ENCODE measurements at regions not wholly inside any gene's neighbourhood (a gene's known extent, or its start where the extent isn't known, plus 50 kb on each side); places are given as distances from the start of the nearest gene placed in this dataset.
"Not testable (repeated sequence)": the region's sequence is repeated elsewhere in the genome, so short reads cannot be mapped to it uniquely, and the experiment has no call there.

DNA sequence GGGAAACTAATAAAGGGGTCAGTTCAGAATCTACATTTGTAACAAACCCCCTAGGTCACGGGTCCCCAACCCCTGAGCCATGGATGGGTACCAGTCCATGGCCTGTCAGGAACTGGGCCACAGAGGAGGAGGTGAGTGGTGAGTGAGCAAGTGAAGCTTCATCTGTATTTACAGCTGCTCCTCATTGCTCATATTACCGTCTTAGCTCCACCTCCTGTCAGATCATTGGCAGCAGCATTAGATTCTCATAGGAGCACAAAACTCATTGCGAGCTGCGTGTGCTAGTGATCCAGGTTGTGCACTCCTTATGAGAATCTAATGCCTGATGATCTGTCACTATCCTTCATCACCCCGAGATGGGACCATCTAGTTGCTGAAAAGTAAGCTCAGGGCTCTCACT lies 88.4 kb upstream of the MPP7 start:
- no peak for DNase-seq (ENCODE audit: low spot score)

DNA sequence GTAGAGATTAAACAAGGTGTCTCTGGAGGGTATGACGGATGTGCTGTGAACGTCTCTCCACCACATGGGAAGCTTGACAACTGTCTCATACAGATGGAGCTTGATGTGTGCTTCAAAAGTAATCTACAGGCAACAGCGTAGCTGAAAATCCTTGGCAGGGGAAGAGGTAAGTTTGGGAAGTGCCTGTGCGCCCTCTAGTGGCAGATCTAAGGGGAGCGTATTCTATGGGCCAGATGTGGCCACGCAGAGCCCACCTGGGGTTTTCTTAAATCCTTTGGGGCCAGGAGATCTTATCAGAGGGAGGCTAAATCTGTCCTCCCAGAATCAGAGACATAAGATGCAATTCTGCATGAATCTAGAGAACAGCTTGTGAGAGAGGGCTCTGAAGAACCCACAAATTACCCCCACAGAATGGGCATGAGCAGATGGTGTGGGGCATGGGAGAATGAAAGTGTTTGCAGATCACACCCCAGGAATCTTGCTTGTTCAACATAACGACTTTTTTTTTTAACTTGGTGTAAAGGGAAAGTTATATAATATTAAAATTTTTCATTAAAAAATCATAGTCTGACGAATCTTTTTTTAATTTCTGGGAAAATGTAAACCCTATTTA lies 91.2 kb upstream of the MPP7 start:
- peak; percentile 68 for DNase-seq (ENCODE audit: low spot score)

DNA sequence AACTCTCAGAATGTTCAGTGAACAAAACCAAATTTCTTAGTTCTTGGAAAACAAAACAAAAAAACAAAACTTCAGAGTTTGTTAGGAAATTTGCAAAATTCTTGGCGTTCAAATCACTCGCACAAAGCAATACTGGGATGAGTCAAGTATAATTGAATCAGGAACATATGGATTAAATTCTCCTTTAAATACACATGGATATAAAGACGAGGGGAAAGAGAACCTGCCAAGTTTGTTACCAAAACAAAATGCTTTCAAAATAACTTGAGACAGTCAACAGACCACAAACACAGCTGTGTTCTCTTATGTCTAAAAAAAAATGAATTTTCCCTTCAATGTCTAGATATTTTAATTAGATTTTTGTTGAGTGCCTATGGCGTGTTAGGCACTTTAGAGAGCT lies 93.5 kb upstream of the MPP7 start:
- no peak for DNase-seq (ENCODE audit: low spot score)

DNA sequence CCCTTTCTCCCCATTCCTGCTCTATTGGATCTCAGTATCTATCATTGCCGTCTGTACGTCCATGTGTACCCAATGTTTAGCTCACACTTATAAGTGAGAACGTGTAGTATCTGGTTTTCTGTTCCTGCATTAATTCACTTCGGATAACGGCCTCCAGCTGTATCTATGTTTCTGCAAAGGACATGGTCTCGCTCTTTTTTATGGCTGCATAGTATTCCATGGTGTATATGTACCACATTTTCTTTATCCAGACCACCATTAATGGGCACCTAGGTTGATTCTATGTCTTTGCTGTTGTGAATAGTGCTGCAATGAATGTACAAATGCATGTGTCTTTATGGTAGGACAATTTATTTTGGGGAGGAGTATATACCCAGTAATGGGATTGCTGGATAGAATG lies 94.4 kb upstream of the MPP7 start:
- DNase-seq (ENCODE audit: low spot score): no peak

DNA sequence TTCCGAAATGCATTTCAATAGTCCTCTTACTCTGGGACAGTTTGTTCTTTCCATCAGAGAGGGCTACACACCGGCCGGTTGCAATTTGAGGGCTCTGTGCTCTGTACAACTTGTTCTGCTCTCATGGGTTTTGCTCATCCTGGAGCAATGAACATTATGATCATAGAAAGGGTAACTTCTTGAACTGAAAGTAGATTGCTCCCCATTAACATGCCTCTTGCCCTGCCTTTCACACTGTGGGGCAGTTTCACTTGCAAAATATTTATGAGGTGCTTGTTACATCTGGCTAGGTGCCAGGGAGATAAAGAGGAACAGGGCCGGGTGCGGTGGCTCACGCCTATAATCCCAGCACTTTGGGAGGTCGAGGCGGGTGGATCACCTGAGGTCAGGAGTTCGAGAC lies 97.3 kb upstream of the MPP7 start:
- DNase-seq (ENCODE audit: low spot score): no peak

DNA sequence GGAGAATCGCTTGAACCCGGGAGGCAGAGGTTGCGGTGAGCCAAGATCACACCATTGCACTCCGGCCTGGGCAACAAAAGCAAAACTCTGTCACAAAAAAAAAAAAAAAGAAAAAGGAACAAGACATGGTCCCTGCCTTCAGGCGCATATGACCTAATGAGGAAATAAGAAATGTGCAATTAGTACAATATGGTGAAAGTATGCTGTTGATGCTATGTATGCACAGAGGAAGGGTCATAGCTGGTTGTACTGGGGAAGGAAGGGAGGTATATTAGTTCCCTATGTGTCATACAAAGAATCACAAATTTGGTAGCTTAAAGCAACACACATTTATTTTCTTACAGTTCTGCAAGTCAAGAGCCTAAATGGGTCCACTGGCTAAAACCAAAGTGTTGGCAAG lies 97.8 kb upstream of the MPP7 start:
- DNase-seq (ENCODE audit: low spot score): no peak

DNA sequence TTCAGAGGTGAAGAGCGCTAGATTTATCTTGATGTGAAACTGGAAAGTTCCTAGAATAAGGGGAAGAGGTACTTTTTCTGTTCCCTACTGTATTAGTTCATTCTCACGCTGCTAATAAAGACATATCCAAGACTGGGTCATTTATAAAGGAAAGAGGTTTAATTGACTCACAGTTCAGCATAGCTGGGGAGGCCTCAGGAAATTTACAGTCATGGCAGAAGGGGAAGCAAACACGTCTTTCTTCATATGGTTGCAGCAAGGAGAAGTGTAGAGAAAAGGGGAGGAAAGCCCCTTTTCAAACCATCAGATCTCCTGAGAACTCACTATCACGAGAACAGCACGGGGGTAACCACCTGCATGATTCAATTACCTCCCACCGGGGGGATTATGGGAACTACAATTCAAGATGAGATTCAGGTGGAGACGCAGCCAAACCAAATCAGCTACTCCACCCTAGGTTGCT lies 99.8 kb upstream of the MPP7 start:
- DNase-seq (ENCODE audit: low spot score): not testable (repeated sequence)

DNA sequence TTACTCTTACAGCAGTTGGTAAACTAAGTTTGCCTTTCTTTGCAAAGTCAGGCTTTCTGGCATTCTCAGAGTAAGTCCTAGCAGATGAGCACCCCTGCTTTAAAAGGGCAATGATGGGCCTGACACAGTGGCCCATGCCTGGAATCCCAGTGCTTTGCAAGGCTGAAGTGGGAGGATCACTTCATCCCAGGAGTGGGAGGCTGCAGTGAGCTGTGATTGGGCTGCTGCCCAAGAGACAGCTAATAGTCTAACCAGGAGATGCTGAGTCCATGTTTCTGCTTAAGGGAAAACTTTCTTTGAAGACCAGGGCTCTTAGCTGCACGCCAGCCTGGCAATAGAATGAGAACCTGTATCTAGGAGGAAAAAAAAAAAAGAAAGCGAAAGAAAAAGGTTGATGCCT lies 100.2 kb upstream of the MPP7 start:
- no peak for DNase-seq (ENCODE audit: low spot score)

DNA sequence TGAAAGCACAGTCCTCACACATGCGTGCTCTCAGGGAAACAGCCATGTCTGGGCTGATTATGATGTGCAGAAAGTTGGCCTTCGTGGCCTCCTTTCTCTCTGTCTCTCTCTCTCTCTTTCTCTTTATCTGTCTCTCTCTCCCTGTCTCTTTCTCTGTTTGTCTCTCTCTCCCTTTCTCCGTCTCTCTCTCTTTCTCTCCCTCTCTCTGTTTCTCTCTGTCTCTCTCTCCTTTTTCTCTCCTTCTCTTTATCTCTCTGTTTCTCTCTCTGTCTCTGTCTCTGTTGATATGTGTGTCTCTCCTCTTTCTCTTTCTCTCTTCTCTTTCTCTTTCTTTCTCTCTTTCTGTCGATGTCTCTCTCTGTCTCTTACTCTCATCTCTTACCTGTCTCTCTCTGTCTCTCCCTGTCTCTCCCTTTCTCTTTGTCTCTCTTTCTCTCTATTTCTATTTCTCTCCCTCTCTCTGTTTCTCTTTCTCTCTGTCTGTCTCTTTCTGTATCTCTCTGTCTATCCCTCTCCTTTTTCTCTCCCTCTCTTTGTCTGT lies 105.4 kb upstream of the MPP7 start:
- DNase-seq (ENCODE audit: low spot score): no peak

DNA sequence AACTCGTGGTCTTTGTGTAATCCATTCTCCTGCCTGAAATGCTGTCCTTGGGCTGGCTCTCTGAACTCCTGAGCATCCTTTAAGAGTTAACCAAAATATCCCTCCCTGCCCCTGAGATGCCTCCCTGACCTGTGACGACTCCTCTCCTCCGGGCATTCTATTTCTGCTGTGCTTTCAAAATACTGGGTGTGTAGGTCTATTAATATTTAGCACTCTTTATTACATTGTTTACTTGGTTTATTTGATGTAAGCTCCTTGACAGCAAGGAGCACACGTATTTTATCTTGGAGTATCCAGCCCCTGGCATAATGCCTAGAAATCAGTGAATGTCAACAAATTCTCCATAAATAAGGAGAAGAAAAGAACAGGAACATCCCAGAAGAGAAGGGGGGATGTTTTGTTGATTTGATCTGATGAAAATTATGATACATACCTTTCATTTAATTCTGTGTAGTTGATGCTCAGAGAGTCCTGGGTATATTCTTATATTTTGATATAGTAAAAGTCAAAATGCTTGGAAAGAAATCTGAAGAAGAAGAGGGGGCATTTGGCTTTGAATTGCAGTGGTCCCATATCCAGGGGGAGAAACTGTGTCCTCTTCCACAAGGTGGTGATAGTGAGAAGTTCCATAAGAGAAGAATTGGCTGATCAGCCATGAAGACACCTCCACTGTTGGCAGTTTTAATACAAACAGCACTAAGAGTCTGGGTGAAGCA lies 107.7 kb upstream of the MPP7 start:
- DNase-seq (ENCODE audit: low spot score): no peak

DNA sequence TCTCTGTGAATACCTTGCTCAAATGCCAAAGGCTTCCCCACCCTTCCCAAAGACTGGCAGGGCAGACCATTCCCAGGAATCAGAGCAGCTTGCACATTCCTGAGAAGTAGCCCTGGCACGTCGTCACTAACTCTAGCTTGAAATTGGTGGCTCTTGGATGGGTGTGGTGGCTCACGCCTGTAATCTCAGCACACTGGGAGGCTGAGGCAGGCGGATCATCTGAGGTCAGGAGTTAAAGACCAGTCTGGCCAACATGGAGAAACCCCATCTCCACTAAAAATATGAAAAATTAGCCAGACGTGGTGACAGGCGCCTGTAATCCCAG lies 108.2 kb upstream of the MPP7 start:
- DNase-seq (ENCODE audit: low spot score): no peak

DNA sequence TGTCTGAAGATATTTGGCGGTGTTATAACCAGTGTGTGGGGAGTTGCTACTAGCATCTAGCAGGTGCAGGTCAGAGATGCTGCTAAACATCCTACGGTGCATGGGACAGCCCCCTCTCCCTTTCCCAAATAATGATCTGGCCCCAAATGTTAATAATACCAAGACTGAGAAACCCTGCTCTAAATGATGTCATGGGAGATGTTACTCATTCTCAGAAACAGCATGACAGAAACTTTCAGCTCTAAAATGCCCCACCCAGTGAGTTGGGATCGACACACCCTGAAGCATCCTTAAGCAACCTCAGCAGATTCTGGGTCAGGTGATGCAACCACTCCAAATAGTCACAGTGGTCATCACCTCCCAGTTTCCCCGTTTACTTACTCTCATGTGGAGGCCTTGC lies 108.8 kb upstream of the MPP7 start:
- DNase-seq (ENCODE audit: low spot score): no peak

DNA sequence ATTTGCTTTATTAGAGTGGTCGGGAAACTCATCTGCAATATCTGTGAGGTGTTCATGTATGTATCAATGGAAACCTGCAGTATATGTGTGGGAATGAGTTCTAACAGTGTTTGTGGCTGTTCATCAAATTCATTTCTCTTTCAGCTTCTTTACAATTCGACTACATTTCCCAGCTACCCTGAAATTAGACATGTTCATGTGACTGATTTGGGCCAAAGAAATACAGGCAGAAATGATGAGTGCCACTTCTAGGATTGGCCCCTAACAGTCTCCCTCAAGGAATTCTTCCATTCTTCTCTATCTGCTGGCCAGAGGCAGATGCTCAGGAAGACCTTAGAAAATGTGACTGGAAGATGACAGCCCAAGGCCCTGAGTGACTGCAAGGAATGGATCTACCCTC lies 114.8 kb upstream of the WAC start:
- no peak for DNase-seq (ENCODE audit: low spot score)

DNA sequence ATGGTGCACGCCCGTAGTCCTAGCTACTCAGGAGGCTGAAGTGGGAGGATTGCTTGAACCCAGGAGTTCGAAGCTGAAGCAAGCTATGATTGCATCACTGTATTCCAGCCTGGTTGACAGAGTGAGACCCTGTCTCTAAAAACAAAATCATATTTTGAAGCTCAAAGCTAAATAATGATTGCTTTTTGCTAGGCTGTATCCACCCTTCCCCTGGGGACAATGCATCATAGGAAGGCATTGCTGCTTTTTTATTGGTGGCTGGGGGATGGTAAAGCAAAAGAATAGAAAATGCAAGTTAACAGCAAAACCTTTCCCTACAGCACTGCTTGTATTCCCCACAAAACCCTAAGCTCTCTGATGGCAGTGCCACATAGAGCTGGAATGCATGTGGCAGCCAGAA lies 107.5 kb upstream of the WAC start:
- no peak for DNase-seq (ENCODE audit: low spot score)

DNA sequence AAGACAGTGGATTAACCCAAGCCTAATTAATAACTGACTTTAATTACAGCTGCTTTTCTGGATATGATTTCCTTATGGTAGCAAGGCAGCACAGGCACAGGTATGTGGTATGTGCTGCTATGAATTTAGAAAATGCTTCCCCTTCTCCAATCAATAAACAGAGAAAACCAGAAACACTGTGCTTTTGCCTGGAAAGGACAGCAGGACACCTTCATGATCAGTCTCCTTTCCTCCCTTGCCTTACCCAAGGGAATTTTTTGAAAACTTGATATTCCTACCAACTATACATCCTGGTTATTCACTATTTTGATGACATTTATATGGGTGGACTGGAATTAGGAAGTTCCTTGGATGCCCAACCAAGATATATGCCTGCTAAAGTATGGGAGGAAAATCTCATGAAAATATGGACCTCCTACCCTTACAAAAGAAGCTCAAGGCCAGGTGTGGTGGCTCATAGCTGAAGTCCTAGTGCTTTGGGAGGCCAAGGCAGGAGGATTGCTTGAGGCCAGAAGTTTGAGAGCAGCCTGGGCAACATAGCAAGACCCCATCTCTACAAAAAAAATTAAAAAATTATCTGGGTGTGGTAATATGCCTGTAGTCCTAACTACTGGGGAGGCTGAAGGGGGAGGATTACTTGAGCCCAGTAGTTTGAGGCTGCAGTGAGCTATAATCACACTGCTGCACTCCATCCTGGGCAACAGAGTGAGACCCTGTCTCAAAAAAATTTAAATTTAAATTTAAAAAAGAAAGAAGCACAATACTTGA lies 106.3 kb upstream of the WAC start:
- no peak for DNase-seq (ENCODE audit: low spot score)

DNA sequence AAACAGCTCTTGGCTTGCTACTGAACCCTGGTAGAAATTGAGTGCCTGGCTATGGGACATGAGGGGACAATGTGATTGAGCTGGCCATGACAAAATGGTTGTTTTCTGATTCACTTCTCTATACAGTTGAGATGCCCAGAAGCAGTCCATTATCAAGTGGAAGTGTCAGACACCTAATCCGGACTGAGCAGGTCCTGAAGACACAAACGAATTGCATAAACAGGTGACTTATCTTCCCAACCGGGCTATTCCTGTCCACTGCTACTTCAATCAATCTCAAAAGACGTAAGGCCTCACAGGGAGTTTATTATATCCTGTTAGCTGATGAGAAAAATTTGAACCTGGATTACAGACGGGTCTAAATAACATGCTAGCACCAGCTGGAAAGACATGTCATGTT lies 105.5 kb upstream of the WAC start:
- DNase-seq (ENCODE audit: low spot score): no peak

DNA sequence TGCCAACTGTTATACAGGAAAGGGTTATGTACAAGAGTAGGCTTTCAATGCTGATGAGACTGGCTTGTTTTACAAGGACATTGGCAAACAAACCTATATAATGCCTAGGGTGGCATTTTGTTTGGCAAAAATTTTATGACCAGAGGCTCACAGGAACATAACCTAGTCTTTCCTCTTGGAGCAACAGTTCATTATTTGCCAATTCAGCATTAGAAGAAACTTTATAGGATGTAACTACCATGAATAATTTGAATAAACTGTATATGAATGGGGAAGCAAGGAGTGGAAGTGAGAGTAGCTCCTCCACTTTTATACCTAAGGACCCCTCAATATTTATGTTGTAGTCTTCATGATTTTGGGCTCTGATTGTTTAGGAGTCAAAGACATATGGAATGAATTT lies 103.9 kb upstream of the WAC start:
- DNase-seq (ENCODE audit: low spot score): no peak

DNA sequence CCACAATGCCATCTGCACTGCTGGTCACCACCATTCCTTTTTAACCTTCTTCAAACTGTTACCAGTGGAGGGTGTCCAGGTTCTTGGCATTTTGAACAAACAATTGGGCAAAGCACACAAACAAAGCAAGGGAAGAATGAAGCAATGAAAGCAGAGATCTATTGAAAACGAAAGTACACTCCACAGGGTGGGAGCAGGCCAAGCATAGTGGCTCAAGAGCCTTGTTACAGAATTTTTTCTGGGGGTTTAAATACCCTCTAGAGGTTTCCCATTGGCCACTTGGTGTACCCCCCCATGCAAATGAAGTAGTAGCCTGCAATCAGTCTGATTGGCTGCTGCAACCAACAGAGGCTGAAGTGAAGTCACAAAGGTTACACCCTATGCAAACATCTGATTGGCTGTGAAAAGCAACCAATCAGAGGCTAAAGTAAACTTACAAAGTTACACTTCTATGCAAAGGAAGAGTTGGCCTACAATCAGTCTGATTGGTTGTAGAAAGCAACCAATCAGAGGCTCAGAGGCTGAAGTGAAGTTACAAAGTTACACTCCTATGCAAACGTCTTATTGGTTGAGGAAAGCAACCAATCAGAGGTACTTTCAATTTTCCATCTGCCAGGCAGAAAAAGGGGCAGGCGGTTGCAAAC lies 103.2 kb upstream of the WAC start:
- peak; percentile 76 for DNase-seq (ENCODE audit: low spot score)

DNA sequence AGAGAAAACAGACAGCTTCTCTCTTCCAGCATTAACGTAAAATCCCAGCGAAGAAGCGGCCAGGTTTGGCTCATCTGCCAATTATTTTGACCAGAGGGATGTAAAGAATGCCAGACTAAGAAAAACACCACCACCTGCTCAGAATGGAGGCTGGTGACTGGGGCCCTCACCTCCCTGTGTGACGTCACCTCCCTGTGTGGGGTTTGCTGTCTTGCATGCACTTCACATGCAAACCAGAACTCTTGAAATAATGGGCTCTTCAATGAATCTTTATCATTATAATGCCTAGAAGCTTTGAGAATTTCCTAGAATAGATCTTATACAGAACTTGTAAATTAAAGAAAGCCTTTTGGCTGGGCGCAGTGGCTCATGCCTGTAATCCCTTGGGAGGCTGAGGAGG lies 101.8 kb upstream of the WAC start:
- DNase-seq (ENCODE audit: low spot score): no peak

DNA sequence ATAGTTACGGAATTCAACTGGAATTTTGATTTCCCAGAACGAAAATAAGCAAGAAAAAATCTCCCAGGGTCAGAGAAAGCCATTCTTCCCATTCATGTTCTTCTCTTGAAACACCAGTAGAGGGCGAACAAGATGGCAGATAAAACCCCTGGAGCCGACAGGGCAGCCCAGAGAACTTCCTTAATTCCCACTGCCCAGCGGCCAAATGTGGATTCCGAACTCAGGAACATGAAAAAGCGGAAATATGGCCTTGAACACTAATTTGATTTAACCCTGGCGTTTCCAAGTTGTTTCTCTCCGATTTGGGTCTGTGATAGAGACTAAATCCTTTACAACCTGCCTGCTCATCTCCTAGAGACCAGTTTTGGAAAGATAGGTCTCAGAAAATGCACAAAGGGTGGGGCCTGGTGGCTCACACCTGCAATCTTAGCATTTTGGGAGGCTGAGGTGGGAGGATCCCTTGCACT lies 100.7 kb upstream of the WAC start:
- peak; percentile 60 for DNase-seq (ENCODE audit: low spot score)

DNA sequence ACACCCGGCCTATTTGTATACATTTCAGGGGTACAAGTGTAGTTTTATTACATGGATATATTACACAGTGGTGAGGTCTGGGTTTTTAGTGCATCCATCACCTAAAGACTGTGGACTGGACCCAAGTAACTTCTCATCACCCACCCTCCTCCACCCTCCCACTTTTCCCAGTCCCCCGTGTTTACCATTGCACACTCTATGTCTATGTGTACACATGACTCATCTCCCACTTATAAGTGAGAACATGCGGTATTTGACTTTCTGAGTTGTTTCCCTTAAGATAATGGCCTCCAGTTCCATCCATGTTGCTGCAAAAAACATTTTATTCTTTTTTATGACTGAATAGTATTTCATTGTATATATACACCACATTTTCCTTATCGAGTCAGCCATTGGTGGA lies 98.9 kb upstream of the WAC start:
- no peak for DNase-seq (ENCODE audit: low spot score)

DNA sequence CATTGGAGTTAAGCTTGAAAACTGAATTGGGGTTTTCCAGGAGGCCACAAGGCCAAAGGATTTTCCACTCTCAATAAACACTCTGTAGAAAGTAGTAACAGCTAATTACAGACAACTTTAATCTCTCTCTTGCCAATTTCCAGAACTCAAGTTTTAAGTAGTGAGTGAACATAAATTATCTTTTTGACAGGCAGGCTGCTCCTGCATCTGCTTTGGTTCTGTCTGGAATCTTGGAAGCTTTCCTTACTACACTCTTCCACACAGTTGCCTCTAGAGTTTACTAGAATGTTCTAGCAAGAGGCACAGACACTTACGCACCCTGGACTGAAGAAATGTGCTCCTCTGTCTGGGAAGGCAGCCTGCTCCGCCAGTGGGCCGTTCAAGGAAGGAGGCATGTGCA lies 90.5 kb upstream of the WAC start:
- no peak for DNase-seq (ENCODE audit: low spot score)

DNA sequence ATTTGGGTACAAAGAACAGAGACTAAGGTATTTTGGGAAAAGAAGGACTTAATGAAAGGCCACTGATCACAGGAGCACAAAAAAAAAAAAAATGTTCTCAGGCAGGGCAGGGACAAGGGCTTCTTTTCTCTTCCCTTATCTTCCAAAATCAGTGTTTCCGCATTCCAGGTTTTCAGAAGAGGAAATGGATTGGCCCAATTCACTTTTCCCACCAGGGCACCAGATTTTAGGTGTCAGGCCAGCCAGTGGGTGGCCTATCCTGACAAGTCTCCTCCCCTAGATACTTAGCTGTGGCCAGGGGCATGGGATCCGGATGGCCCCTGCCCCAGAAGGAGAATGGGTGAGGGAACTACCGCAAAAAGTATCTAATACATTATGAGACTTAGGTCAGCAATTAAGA lies 88.9 kb upstream of the WAC start:
- DNase-seq (ENCODE audit: low spot score): no peak
